ENCODE measurements at regions not wholly inside any gene's neighbourhood (a gene's known extent, or its start where the extent isn't known, plus 50 kb on each side); places are given as distances from the start of the nearest gene placed in this dataset.

- TF ChIP-seq POLR2A (IDR thresholded peaks at IDR 0.05) (no peak), CTCF (IDR thresholded peaks at IDR 0.05) (no peak), POLR2AphosphoS5 (IDR thresholded peaks at IDR 0.05) (no peak)
These were observed 220.0 kb downstream of the SPCS3 start for GRCh38 chr4:176539785-176540175.

Data from prostate gland (tissue), 2 donors.